ENCODE measurements at regions not wholly inside any gene's neighbourhood (a gene's known extent, or its start where the extent isn't known, plus 50 kb on each side); places are given as distances from the start of the nearest gene placed in this dataset.
A peak's percentile ranks its signal among the peaks of the same experiment; 100 is the strongest.
"Not testable (repeated sequence)": the region's sequence is repeated elsewhere in the genome, so short reads cannot be mapped to it uniquely, and the experiment has no call there.

DNA sequence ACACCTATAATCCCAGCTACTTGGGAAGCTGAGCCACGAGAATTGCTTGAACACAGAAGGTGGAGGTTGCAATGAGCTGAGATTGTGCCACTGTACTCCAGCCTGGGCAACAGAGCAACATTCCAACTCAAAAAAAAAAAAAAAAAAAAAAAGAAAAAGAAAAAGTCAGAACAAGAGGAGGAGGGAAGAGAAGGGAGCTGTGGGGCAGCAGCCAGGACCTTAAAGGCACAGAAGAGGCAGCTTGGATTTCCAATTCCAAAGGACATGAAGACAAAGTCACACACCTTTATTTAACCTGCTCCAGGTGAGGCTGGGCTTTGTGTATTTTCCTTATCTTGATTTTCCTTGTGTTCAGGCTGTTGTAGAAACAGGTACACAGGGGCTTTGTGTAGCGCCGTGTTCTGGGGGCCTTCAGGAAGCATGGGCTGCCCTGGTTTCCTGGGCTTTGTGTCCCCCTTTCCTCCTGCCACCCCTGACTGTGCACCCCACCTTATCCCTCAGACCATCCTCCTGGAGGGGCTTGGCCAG lies 97.2 kb downstream of the DEFB131A start:
- Mint-ChIP-seq H3K36me3 (ENCODE audit: insufficient read depth in 1 of 3, low read depth in 3 of 3) (peaks cover 0 to 13% (median 4%) of the 10 kb centered on the region in 3 experiments; a peak in 5 of 7 replicates), H3K4me1 (peaks cover 62 to 69% of the 10 kb centered on the region in 2 experiments), H3K27ac (peak overlapping the region in 2 of 3 experiments; percentile 16 to 81; a peak in 1 of 7 replicates)
- H4K91ac ChIP-seq (ENCODE audit: insufficient read length, low read depth, low read length); H2AFZ ChIP-seq (ENCODE audit: low read length); H3K27ac ChIP-seq (ENCODE audit: insufficient read length, low read depth, low read length); H3K9me3 ChIP-seq (ENCODE audit: control insufficient read depth, low read depth, low read length); H4K20me1 ChIP-seq (ENCODE audit: control insufficient read depth, insufficient read depth, insufficient read length); H2BK20ac ChIP-seq (ENCODE audit: low read depth, low read length, poor library complexity, severe bottlenecking); H3K4ac ChIP-seq (ENCODE audit: low read depth, low read length); DNase-seq; H4K5ac ChIP-seq (ENCODE audit: insufficient read length, low read depth, low read length); H2BK5ac ChIP-seq (ENCODE audit: insufficient read length, low read length); H4K8ac ChIP-seq (replicated peaks; ENCODE audit: insufficient read length, low read depth, low read length); H3K23me2 ChIP-seq (ENCODE audit: insufficient read length, low read depth, low read length, poor library complexity, severe bottlenecking); H2BK12ac ChIP-seq (ENCODE audit: insufficient read length, low read depth, low read length); H3K27me3 Mint-ChIP-seq (ENCODE audit: low read depth); H3K9ac ChIP-seq (ENCODE audit: extremely low read depth, insufficient read length, low read length); H3K9me3 Mint-ChIP-seq; H3K79me1 ChIP-seq (ENCODE audit: insufficient read depth, low read depth, low read length, poor library complexity, severe bottlenecking); H3T11ph ChIP-seq (ENCODE audit: low read length); H3K56ac ChIP-seq (ENCODE audit: insufficient read length, low read depth, low read length); H3K23ac ChIP-seq (ENCODE audit: insufficient read length, low read depth, low read length); H3K4me2 ChIP-seq (ENCODE audit: insufficient read depth, insufficient read length, low read length); H2BK15ac ChIP-seq (ENCODE audit: low read depth, low read length); H3K27me3 ChIP-seq (ENCODE audit: insufficient read depth, low read length); H3K4me3 Mint-ChIP-seq; H3K79me2 ChIP-seq (ENCODE audit: insufficient read depth, low read length); H3K4me1 ChIP-seq (ENCODE audit: insufficient read depth, low read length); H3K18ac ChIP-seq (ENCODE audit: insufficient read length, low read depth, low read length); H2AK5ac ChIP-seq (ENCODE audit: insufficient read length, low read length): not testable (repeated sequence)
- peak overlapping the region; percentile 36 for H2BK120ac ChIP-seq (ENCODE audit: low read depth, low read length, poor library complexity, severe bottlenecking)
- WGBS (ENCODE audit: extremely low coverage, insufficient read length, low lambda C conversion rate), result no CpG with 5 or more reads among the region's 3 CpGs
- peak overlapping the region; percentile 57; the same call in 1 of the 2 replicates for H3K14ac ChIP-seq (ENCODE audit: insufficient read depth, low read length)

DNA sequence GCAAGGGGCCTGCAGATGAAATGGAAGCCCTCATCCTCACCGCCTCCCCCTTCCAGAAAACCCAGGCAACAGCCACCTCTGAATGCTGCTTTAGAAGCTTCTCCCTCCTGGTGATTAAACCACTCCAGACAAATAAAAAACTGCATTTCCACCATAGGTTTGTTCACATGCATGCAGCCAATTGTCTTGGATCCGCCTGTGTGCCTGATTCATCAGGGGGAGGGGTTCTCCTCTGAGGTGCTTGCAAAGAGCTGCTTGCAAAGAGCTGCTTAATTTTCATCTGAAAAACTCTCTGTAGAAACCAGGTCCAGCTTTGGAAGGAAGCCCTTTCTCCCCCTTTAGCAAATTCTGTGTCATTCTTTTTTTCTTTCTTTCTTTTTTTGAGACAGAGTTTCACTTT lies 100.6 kb downstream of the DEFB131A start:
- H3K4ac ChIP-seq (ENCODE audit: low read depth, low read length); H3K9me3 ChIP-seq (ENCODE audit: control insufficient read depth, low read depth, low read length); H3K4me2 ChIP-seq (ENCODE audit: insufficient read depth, insufficient read length, low read length); H3K9me3 Mint-ChIP-seq; H3K23ac ChIP-seq (ENCODE audit: insufficient read length, low read depth, low read length); H3K9ac ChIP-seq (ENCODE audit: extremely low read depth, insufficient read length, low read length); H3K79me2 ChIP-seq (ENCODE audit: insufficient read depth, low read length); H3K4me1 ChIP-seq (ENCODE audit: insufficient read depth, low read length); H3K27ac ChIP-seq (ENCODE audit: insufficient read length, low read depth, low read length); H2BK15ac ChIP-seq (ENCODE audit: low read depth, low read length); H2BK12ac ChIP-seq (ENCODE audit: insufficient read length, low read depth, low read length); H3K27me3 Mint-ChIP-seq (ENCODE audit: low read depth); H4K5ac ChIP-seq (ENCODE audit: insufficient read length, low read depth, low read length); H2AK5ac ChIP-seq (ENCODE audit: insufficient read length, low read length); H4K20me1 ChIP-seq (ENCODE audit: control insufficient read depth, insufficient read depth, insufficient read length); H3K18ac ChIP-seq (ENCODE audit: insufficient read length, low read depth, low read length); H3K23me2 ChIP-seq (ENCODE audit: insufficient read length, low read depth, low read length, poor library complexity, severe bottlenecking); H3K56ac ChIP-seq (ENCODE audit: insufficient read length, low read depth, low read length); H4K8ac ChIP-seq (replicated peaks; ENCODE audit: insufficient read length, low read depth, low read length); H3K36me3 Mint-ChIP-seq (ENCODE audit: insufficient read depth in 1 of 3, low read depth in 3 of 3); H2BK120ac ChIP-seq (ENCODE audit: low read depth, low read length, poor library complexity, severe bottlenecking); H3K14ac ChIP-seq (ENCODE audit: insufficient read depth, low read length); H2BK5ac ChIP-seq (ENCODE audit: insufficient read length, low read length); H4K91ac ChIP-seq (ENCODE audit: insufficient read length, low read depth, low read length); H3T11ph ChIP-seq (ENCODE audit: low read length); H2AFZ ChIP-seq (ENCODE audit: low read length); H3K79me1 ChIP-seq (ENCODE audit: insufficient read depth, low read depth, low read length, poor library complexity, severe bottlenecking); H2BK20ac ChIP-seq (ENCODE audit: low read depth, low read length, poor library complexity, severe bottlenecking); H3K27me3 ChIP-seq (ENCODE audit: insufficient read depth, low read length): not testable (repeated sequence)
- peak; percentile 69 for DNase-seq
- Mint-ChIP-seq H3K4me3 (peak overlapping the region in 1 of 2 experiments; percentile 42; a peak in 3 of 5 replicates), H3K4me1 (peaks cover 80 to 84% of the 10 kb centered on the region in 2 experiments), H3K27ac (peak overlapping the region; percentile 91 to 96 (median 92); a peak in 5 of 7 replicates)
- WGBS (ENCODE audit: extremely low coverage, insufficient read length, low lambda C conversion rate), result no CpG with 5 or more reads among the region's 2 CpGs

Data from H9 (cell line).